Keratinocyte (primary cell): ENCODE measurements at regions not wholly inside any gene's neighbourhood (a gene's known extent, or its start where the extent isn't known, plus 50 kb on each side); places are given as distances from the start of the nearest gene placed in this dataset.

Experiments used
- CTCF ChIP-seq, 3 experiments: IDR thresholded peaks in 1 of 3; conservative IDR thresholded peaks in 1 of 3; optimal IDR thresholded peaks in 1 of 3; 2 replicates in 2 of 3; 3 replicates in 1 of 3; pipeline versions ENCODE3 to v1.5.1; 2011; ENCODE audit warnings: low read length in 3 of 3, mild to moderate bottlenecking in 3 of 3, moderate library complexity in 2 of 3, control low read depth in 1 of 3, inconsistent platforms in 1 of 3; ENCODE audit not compliant: insufficient read depth in 2 of 3; ENCODE audit errors: extremely low read depth in 1 of 3
- EZH2 ChIP-seq: IDR thresholded peaks from one replicate; pipeline ENCODE4 v1.6.1; 2012; ENCODE audit warnings: inconsistent platforms, mild to moderate bottlenecking, low read length, moderate library complexity

- no peak for TF ChIP-seq CTCF (optimal IDR thresholded peaks at IDR 0.05 in 1 of 3, IDR thresholded peaks at IDR 0.05 in 1 of 3, conservative IDR thresholded peaks at IDR 0.05 in 1 of 3; ENCODE audit: extremely low read depth in 1 of 3, insufficient read depth in 2 of 3, low read length in 3 of 3)
- TF ChIP-seq EZH2, result no peak
Measured at GRCh38 chr10:131578472-131578970, 267.0 kb upstream of the TCERG1L start.
